Keratinocyte (primary cell): ENCODE measurements at regions not wholly inside any gene's neighbourhood (a gene's known extent, or its start where the extent isn't known, plus 50 kb on each side); places are given as distances from the start of the nearest gene placed in this dataset.
"Not testable (repeated sequence)": the region's sequence is repeated elsewhere in the genome, so short reads cannot be mapped to it uniquely, and the experiment has no call there.

Experiments used
- DNase-seq: peaks from one replicate; pipeline ENCODE4 v3.0.0-alpha.2; 2011; ENCODE audit warnings: low read depth, missing footprints, low spot score
- FAIRE-seq: peaks from 2 replicates; lab custom pipeline; 2011; peaks lifted over from hg19 to GRCh38; lab: Jason Lieb, UNC
- H2AFZ ChIP-seq: 2 replicates; pipeline ENCODE4 v1.6.0; 2012; ENCODE audit warnings: low read length, control low read depth, inconsistent platforms; ENCODE audit not compliant: control insufficient read depth
- H3K27ac ChIP-seq: 2 replicates; pipeline ENCODE4 v1.5.1; 2011; ENCODE audit warnings: low read length; ENCODE audit not compliant: control insufficient read depth, insufficient read depth
- H3K27me3 ChIP-seq: 3 replicates; pipeline ENCODE4 v1.6.0; 2011; ENCODE audit warnings: low read length; ENCODE audit not compliant: control insufficient read depth, insufficient read depth; ENCODE audit errors: extremely low read depth
- H3K36me3 ChIP-seq, 2 experiments: 2 replicates in 1 of 2; 3 replicates in 1 of 2; pipeline ENCODE4 v1.5.1; 2011; ENCODE audit warnings: low read length in 2 of 2, mild to moderate bottlenecking in 1 of 2; ENCODE audit not compliant: control insufficient read depth in 2 of 2, insufficient read depth in 2 of 2; ENCODE audit errors: extremely low read depth in 1 of 2
- H3K4me1 ChIP-seq: 3 replicates; pipeline ENCODE4 v1.5.1; 2011; ENCODE audit warnings: low read length; ENCODE audit not compliant: control insufficient read depth, insufficient read depth; ENCODE audit errors: extremely low read depth
- H3K4me2 ChIP-seq: 3 replicates; pipeline ENCODE4 v1.6.0; 2011; ENCODE audit warnings: low read depth, low read length; ENCODE audit not compliant: control insufficient read depth, insufficient read depth; ENCODE audit errors: extremely low read depth
- H3K4me3 ChIP-seq, 3 experiments: fragments of 200-600 bp in 1 of 3; sonication (generic) in 1 of 3; 2 replicates in 2 of 3; 3 replicates in 1 of 3; pipeline ENCODE4 v1.5.1; 2011 to 2016; ENCODE audit warnings: low read length in 3 of 3, mild to moderate bottlenecking in 3 of 3, control low read depth in 2 of 3, inconsistent platforms in 1 of 3, low read depth in 1 of 3, mixed read lengths in 1 of 3, mixed run types in 1 of 3, moderate library complexity in 1 of 3; ENCODE audit not compliant: control insufficient read depth in 2 of 3, insufficient read depth in 2 of 3; ENCODE audit errors: extremely low read depth in 1 of 3
- H3K79me2 ChIP-seq: 2 replicates; pipeline ENCODE4 v1.6.0; 2012; ENCODE audit warnings: low read length; ENCODE audit not compliant: control insufficient read depth, insufficient read depth
- H3K9ac ChIP-seq: 3 replicates; pipeline ENCODE4 v1.6.0; 2011; ENCODE audit warnings: low read length; ENCODE audit not compliant: control insufficient read depth, insufficient read depth; ENCODE audit errors: extremely low read depth
- H3K9me1 ChIP-seq: 3 replicates; pipeline ENCODE4 v1.6.0; 2011; ENCODE audit warnings: low read length; ENCODE audit not compliant: control insufficient read depth, insufficient read depth; ENCODE audit errors: extremely low read depth
- H3K9me3 ChIP-seq: 2 replicates; pipeline ENCODE4 v1.5.1; 2012; ENCODE audit warnings: low read depth, low read length; ENCODE audit not compliant: control insufficient read depth
- H4K20me1 ChIP-seq: 3 replicates; pipeline ENCODE4 v1.6.0; 2011; ENCODE audit warnings: low read length; ENCODE audit not compliant: control insufficient read depth, insufficient read depth; ENCODE audit errors: extremely low read depth
- dilution Hi-C: fragments of 300-500 bp; cut with MboI; formaldehyde crosslinking; loops from one replicate; pipeline ENCODE4 v1.7.0; 2020; ENCODE audit warnings: low sequenced_read_pairs; ENCODE audit not compliant: extremely low pct_ligation_motif_present
- small RNA-seq, 3 experiments: library from RNA; depleted of rRNA; stranded (forward); fragments of <200 nt; gene quantifications; one replicate each; pipeline ENCODE3, GENCODE V24; 2012; ENCODE audit warnings: low read depth in 3 of 3, low replicate concordance in 1 of 3; ENCODE audit not compliant: insufficient read length in 3 of 3

- H3K27ac ChIP-seq, H3K4me2 ChIP-seq, H4K20me1 ChIP-seq, H3K79me2 ChIP-seq, DNase-seq, H3K4me1 ChIP-seq, H3K4me3 ChIP-seq, H2AFZ ChIP-seq, H3K9me3 ChIP-seq, H3K36me3 ChIP-seq, H3K9me1 ChIP-seq, H3K9ac ChIP-seq, dilution Hi-C loops: not testable (repeated sequence)
- H3K27me3 ChIP-seq, result peaks cover 40% of the 10 kb centered on the region
- peak; percentile 5 for FAIRE-seq
Measured at GRCh38 chr15:34488973-34489959, 51.7 kb upstream of the GOLGA8A start.

Small RNAs in the stretch of these regions (small RNA-seq; reads per million reads assigned to genes)
- gene MIR1233-2, result 0 reads per million in 3 experiments
